ENCODE measurements at regions not wholly inside any gene's neighbourhood (a gene's known extent, or its start where the extent isn't known, plus 50 kb on each side); places are given as distances from the start of the nearest gene placed in this dataset.

GRCh38 chr1:229769809-229770208 lies 143.8 kb downstream of the URB2 start:
- 0 out of 2 replicates have a peak, but pooled peaks cover 4% of the 10 kb centered on the region for H3K4me1 ChIP-seq (ENCODE audit: low read length)
- TF ChIP-seq EZH2phosphoT487 (IDR thresholded peaks at IDR 0.05; ENCODE audit: low read depth) (no peak), CTCF (IDR thresholded peaks at IDR 0.05; ENCODE audit: low read depth, low read length) (no peak)
- no peak overlapping the region for H3K9ac ChIP-seq (ENCODE audit: low read length)
- peaks cover 44% of the 10 kb centered on the region for H3K27me3 ChIP-seq (ENCODE audit: low read depth, low read length)
- no peaks in the 10 kb centered on the region for H3K9me3 ChIP-seq (ENCODE audit: insufficient read depth, low read length)
- no peaks in the 10 kb centered on the region for H4K20me1 ChIP-seq (ENCODE audit: insufficient read depth, low read length)
- no peaks in the 10 kb centered on the region for H3K79me2 ChIP-seq (ENCODE audit: low read length)
- no peak overlapping the region for H2AFZ ChIP-seq (ENCODE audit: low read depth, low read length)
- no peak overlapping the region for H3K27ac ChIP-seq (ENCODE audit: low read length)
- no peaks in the 10 kb centered on the region for H3K36me3 ChIP-seq (replicated peaks; ENCODE audit: low read depth, low read length)
- no peak overlapping the region for H3K4me3 ChIP-seq (ENCODE audit: low read length)
- no peak overlapping the region for H3K4me2 ChIP-seq (ENCODE audit: low read length)

GRCh38 chr1:229778794-229779193 lies 152.7 kb downstream of the URB2 start:
- no peaks in the 10 kb centered on the region for H3K36me3 ChIP-seq (replicated peaks; ENCODE audit: low read depth, low read length)
- no peak overlapping the region for H3K27ac ChIP-seq (ENCODE audit: low read length)
- H3K27me3 ChIP-seq (ENCODE audit: low read depth, low read length) = peaks cover 27% of the 10 kb centered on the region
- H3K4me2 ChIP-seq (ENCODE audit: low read length) = no peak overlapping the region
- H4K20me1 ChIP-seq (ENCODE audit: insufficient read depth, low read length) = no peaks in the 10 kb centered on the region
- TF ChIP-seq EZH2phosphoT487 (IDR thresholded peaks at IDR 0.05; ENCODE audit: low read depth) (no peak), CTCF (IDR thresholded peaks at IDR 0.05; ENCODE audit: low read depth, low read length) (no peak)
- H3K4me1 ChIP-seq (ENCODE audit: low read length) = no peaks in the 10 kb centered on the region
- no peak overlapping the region for H3K4me3 ChIP-seq (ENCODE audit: low read length)
- no peak overlapping the region for H3K9ac ChIP-seq (ENCODE audit: low read length)
- no peaks in the 10 kb centered on the region for H3K79me2 ChIP-seq (ENCODE audit: low read length)
- no peak overlapping the region for H2AFZ ChIP-seq (ENCODE audit: low read depth, low read length)
- H3K9me3 ChIP-seq (ENCODE audit: insufficient read depth, low read length) = no peaks in the 10 kb centered on the region

GRCh38 chr1:229781453-229781852 lies 155.4 kb downstream of the URB2 start:
- Histone ChIP-seq H3K36me3 (replicated peaks; ENCODE audit: low read depth, low read length) (no peaks in the 10 kb centered on the region), H2AFZ (ENCODE audit: low read depth, low read length) (no peak overlapping the region), H3K4me3 (ENCODE audit: low read length) (no peak overlapping the region), H3K4me2 (ENCODE audit: low read length) (no peak overlapping the region), H3K9me3 (ENCODE audit: insufficient read depth, low read length) (0 out of 2 replicates have a peak, but pooled peaks cover 1% of the 10 kb centered on the region), H3K27me3 (ENCODE audit: low read depth, low read length) (peaks cover 23% of the 10 kb centered on the region), H3K9ac (ENCODE audit: low read length) (no peak overlapping the region), H4K20me1 (ENCODE audit: insufficient read depth, low read length) (no peaks in the 10 kb centered on the region), H3K4me1 (ENCODE audit: low read length) (no peaks in the 10 kb centered on the region), H3K27ac (ENCODE audit: low read length) (no peak overlapping the region), H3K79me2 (ENCODE audit: low read length) (no peaks in the 10 kb centered on the region)
- peak; percentile 15; the same call in 1 of the 2 replicates for TF ChIP-seq CTCF (IDR thresholded peaks at IDR 0.05; ENCODE audit: low read depth, low read length)
- TF ChIP-seq EZH2phosphoT487 (IDR thresholded peaks at IDR 0.05; ENCODE audit: low read depth) = no peak

GRCh38 chr1:229782469-229782868 lies 156.4 kb downstream of the URB2 start:
- Histone ChIP-seq H3K9me3 (ENCODE audit: insufficient read depth, low read length) (peaks cover 11% of the 10 kb centered on the region; the same call in 1 of the 2 replicates), H3K27ac (ENCODE audit: low read length) (no peak overlapping the region), H3K36me3 (replicated peaks; ENCODE audit: low read depth, low read length) (no peaks in the 10 kb centered on the region), H3K4me3 (ENCODE audit: low read length) (no peak overlapping the region), H3K27me3 (ENCODE audit: low read depth, low read length) (peaks cover 29% of the 10 kb centered on the region), H3K79me2 (ENCODE audit: low read length) (no peaks in the 10 kb centered on the region), H3K4me2 (ENCODE audit: low read length) (no peak overlapping the region), H4K20me1 (ENCODE audit: insufficient read depth, low read length) (no peaks in the 10 kb centered on the region), H2AFZ (ENCODE audit: low read depth, low read length) (no peak overlapping the region), H3K4me1 (ENCODE audit: low read length) (no peaks in the 10 kb centered on the region), H3K9ac (ENCODE audit: low read length) (no peak overlapping the region)
- TF ChIP-seq EZH2phosphoT487 (IDR thresholded peaks at IDR 0.05; ENCODE audit: low read depth) (no peak), CTCF (IDR thresholded peaks at IDR 0.05; ENCODE audit: low read depth, low read length) (no peak)

All from OCI-LY3 (cell line).